ENCODE measurements at regions not wholly inside any gene's neighbourhood (a gene's known extent, or its start where the extent isn't known, plus 50 kb on each side); places are given as distances from the start of the nearest gene placed in this dataset.

- Histone ChIP-seq H3K36me3 (no peaks in the 10 kb centered on the region), H3K4me1 (no peaks in the 10 kb centered on the region), H3K27ac (no peak overlapping the region), H3K4me3 (no peak overlapping the region), H3K9me3 (no peaks in the 10 kb centered on the region), H3K27me3 (no peaks in the 10 kb centered on the region)
- DNase-seq (no peak), ATAC-seq (no peak)
- TF ChIP-seq POLR2A (IDR thresholded peaks at IDR 0.05) (no peak), CTCF (IDR thresholded peaks at IDR 0.05) (no peak)
- WGBS (ENCODE audit: insufficient coverage, low coverage, low lambda C conversion rate, missing lambda C conversion rate), result 38% methylated on average over 1 of the region's 1 CpG
- intact Hi-C loops (cut with DNase I), result no loop called here
Observed at GRCh38 chr7:93817526-93817925, 73.0 kb downstream of the TFPI2 start.

GRCh38 chr7:93817004-93817403, 73.5 kb downstream of the TFPI2 start:
- no peaks in the 10 kb centered on the region for H3K9me3 ChIP-seq
- H3K4me1 ChIP-seq, result no peaks in the 10 kb centered on the region
- H3K4me3 ChIP-seq, result no peak overlapping the region
- intact Hi-C loops (cut with DNase I), result no loop called here
- no peak for ATAC-seq
- no peaks in the 10 kb centered on the region for H3K27me3 ChIP-seq
- H3K27ac ChIP-seq, result no peak overlapping the region
- H3K36me3 ChIP-seq, result no peaks in the 10 kb centered on the region
- TF ChIP-seq POLR2A (IDR thresholded peaks at IDR 0.05), result no peak
- TF ChIP-seq CTCF (IDR thresholded peaks at IDR 0.05), result no peak
- no peak for DNase-seq

GRCh38 chr7:93813514-93813913, 77.0 kb downstream of the TFPI2 start:
- H3K4me3 ChIP-seq, result no peak overlapping the region
- H3K27me3 ChIP-seq, result no peaks in the 10 kb centered on the region
- ATAC-seq, result no peak
- H3K27ac ChIP-seq, result no peak overlapping the region
- H3K9me3 ChIP-seq, result no peaks in the 10 kb centered on the region
- no peaks in the 10 kb centered on the region for H3K4me1 ChIP-seq
- 15% methylated on average over 1 of the region's 1 CpG for WGBS (ENCODE audit: insufficient coverage, low coverage, low lambda C conversion rate, missing lambda C conversion rate)
- intact Hi-C loops (cut with DNase I), result no loop called here
- TF ChIP-seq CTCF (IDR thresholded peaks at IDR 0.05) (no peak), POLR2A (IDR thresholded peaks at IDR 0.05) (no peak)
- no peaks in the 10 kb centered on the region for H3K36me3 ChIP-seq
- no peak for DNase-seq

- no peaks in the 10 kb centered on the region for H3K4me1 ChIP-seq
- intact Hi-C loops (cut with DNase I), result no loop called here
- no peak overlapping the region for H3K27ac ChIP-seq
- no peak for DNase-seq
- no peaks in the 10 kb centered on the region for H3K36me3 ChIP-seq
- no peak overlapping the region for H3K4me3 ChIP-seq
- no peaks in the 10 kb centered on the region for H3K27me3 ChIP-seq
- no peak for ATAC-seq
- WGBS (ENCODE audit: insufficient coverage, low coverage, low lambda C conversion rate, missing lambda C conversion rate), result 65% methylated on average over 4 of the region's 4 CpGs
- H3K9me3 ChIP-seq, result no peaks in the 10 kb centered on the region
- TF ChIP-seq CTCF (IDR thresholded peaks at IDR 0.05), result no peak
- no peak for TF ChIP-seq POLR2A (IDR thresholded peaks at IDR 0.05)
Observed at GRCh38 chr7:93812061-93812460, 78.5 kb downstream of the TFPI2 start.

GRCh38 chr7:93811198-93811597, 79.4 kb downstream of the TFPI2 start:
- Histone ChIP-seq H3K27ac (no peak overlapping the region), H3K27me3 (no peaks in the 10 kb centered on the region), H3K4me1 (no peaks in the 10 kb centered on the region), H3K9me3 (no peaks in the 10 kb centered on the region), H3K36me3 (no peaks in the 10 kb centered on the region), H3K4me3 (no peak overlapping the region)
- intact Hi-C loops (cut with DNase I), result no loop called here
- ATAC-seq (no peak), DNase-seq (no peak)
- TF ChIP-seq POLR2A (IDR thresholded peaks at IDR 0.05), result no peak
